ENCODE measurements at regions not wholly inside any gene's neighbourhood (a gene's known extent, or its start where the extent isn't known, plus 50 kb on each side); places are given as distances from the start of the nearest gene placed in this dataset.
"Not testable (repeated sequence)": the region's sequence is repeated elsewhere in the genome, so short reads cannot be mapped to it uniquely, and the experiment has no call there.

- DNase-seq = peak; percentile 43
Observed at GRCh38 chrX:3435057-3435456, 88.6 kb upstream of the MXRA5 start.

GRCh38 chrX:3428792-3429191 lies 82.3 kb upstream of the MXRA5 start:
- DNase-seq = no peak

- no peak for DNase-seq
Observed at GRCh38 chrX:3426552-3426951, 80.1 kb upstream of the MXRA5 start.

- DNase-seq = no peak
Observed at GRCh38 chrX:3425031-3425430, 78.6 kb upstream of the MXRA5 start.

GRCh38 chrX:3420316-3420715 lies 73.9 kb upstream of the MXRA5 start:
- DNase-seq = no peak

- no peak for DNase-seq
Observed at GRCh38 chrX:3415011-3415410, 68.6 kb upstream of the MXRA5 start.

GRCh38 chrX:3411626-3412025 lies 65.2 kb upstream of the MXRA5 start:
- DNase-seq = not testable (repeated sequence)

GRCh38 chrX:3409936-3410335 lies 63.5 kb upstream of the MXRA5 start:
- DNase-seq = not testable (repeated sequence)

GRCh38 chrX:3407781-3408180 lies 61.3 kb upstream of the MXRA5 start:
- no peak for DNase-seq

- DNase-seq = no peak
Observed at GRCh38 chrX:3407121-3407520, 60.7 kb upstream of the MXRA5 start.

- no peak for DNase-seq
Observed at GRCh38 chrX:3403748-3404147, 57.3 kb upstream of the MXRA5 start.

All from NCI-H2171 treated with DMSO at 0.1 percent for 48 hours (cell line).